ENCODE measurements at regions not wholly inside any gene's neighbourhood (a gene's known extent, or its start where the extent isn't known, plus 50 kb on each side); places are given as distances from the start of the nearest gene placed in this dataset.

- Histone ChIP-seq H3K4me2 (ENCODE audit: low read length) (peak overlapping the region; percentile 93), H3K4me3 (ENCODE audit: low read length) (peak overlapping the region; percentile 67), H3F3A (ENCODE audit: insufficient read depth, low read length, poor library complexity, severe bottlenecking) (no peaks in the 10 kb centered on the region), H3K36me3 (ENCODE audit: insufficient read depth, low read length) (no peaks in the 10 kb centered on the region), H3K9me2 (ENCODE audit: insufficient read depth, low read length) (no peaks in the 10 kb centered on the region), H4K20me1 (ENCODE audit: insufficient read depth) (no peaks in the 10 kb centered on the region), H3K9ac (ENCODE audit: low read length) (peak overlapping the region; percentile 28), H3K79me2 (replicated peaks; ENCODE audit: insufficient read depth, low read length) (no peaks in the 10 kb centered on the region), H3K27me3 (ENCODE audit: insufficient read depth, low read depth, low read length) (peaks cover 3% of the 10 kb centered on the region), H3K27ac (ENCODE audit: low read length) (no peak overlapping the region), H3K9me3 (ENCODE audit: low read length) (no peaks in the 10 kb centered on the region), H2AFZ (ENCODE audit: low read depth, low read length) (no peak overlapping the region)
- TF ChIP-seq TAF1 (IDR thresholded peaks at IDR 0.05; ENCODE audit: low read depth) (no peak), POLR2AphosphoS5 (IDR thresholded peaks at IDR 0.05) (no peak), CTCF (IDR thresholded peaks at IDR 0.05; ENCODE audit: poor library complexity, severe bottlenecking) (no peak), RAD21 (conservative IDR thresholded peaks at IDR 0.05) (no peak), REST (IDR thresholded peaks at IDR 0.05; ENCODE audit: borderline replicate concordance) (no peak), MXI1 (conservative IDR thresholded peaks at IDR 0.05; ENCODE audit: poor library complexity, severe bottlenecking) (no peak), SMC3 (conservative IDR thresholded peaks at IDR 0.05; ENCODE audit: poor library complexity) (no peak), EZH2 (IDR thresholded peaks at IDR 0.05; ENCODE audit: borderline replicate concordance, insufficient read depth, low read length, poor library complexity, severe bottlenecking) (no peak), EP300 (conservative IDR thresholded peaks at IDR 0.05; ENCODE audit: poor library complexity, severe bottlenecking) (no peak)
Measured at GRCh38 chr6:27188061-27188884, 59.2 kb upstream of the PRSS16 start.

- Histone ChIP-seq H3K9ac (ENCODE audit: low read length) (peak overlapping the region; percentile 28), H3K79me2 (replicated peaks; ENCODE audit: insufficient read depth, low read length) (no peaks in the 10 kb centered on the region), H3K4me3 (ENCODE audit: low read length) (peak overlapping the region; percentile 67), H4K20me1 (ENCODE audit: insufficient read depth) (no peaks in the 10 kb centered on the region), H3K4me2 (ENCODE audit: low read length) (peak overlapping the region; percentile 93), H3K9me3 (ENCODE audit: low read length) (no peaks in the 10 kb centered on the region), H3K36me3 (ENCODE audit: insufficient read depth, low read length) (no peaks in the 10 kb centered on the region), H3F3A (ENCODE audit: insufficient read depth, low read length, poor library complexity, severe bottlenecking) (no peaks in the 10 kb centered on the region), H3K27me3 (ENCODE audit: insufficient read depth, low read depth, low read length) (peaks cover 3% of the 10 kb centered on the region), H2AFZ (ENCODE audit: low read depth, low read length) (no peak overlapping the region), H3K27ac (ENCODE audit: low read length) (no peak overlapping the region), H3K9me2 (ENCODE audit: insufficient read depth, low read length) (no peaks in the 10 kb centered on the region)
- TF ChIP-seq REST (IDR thresholded peaks at IDR 0.05; ENCODE audit: borderline replicate concordance) (no peak), CTCF (IDR thresholded peaks at IDR 0.05; ENCODE audit: poor library complexity, severe bottlenecking) (peak; percentile 84), SMC3 (conservative IDR thresholded peaks at IDR 0.05; ENCODE audit: poor library complexity) (peak; percentile 82), RAD21 (conservative IDR thresholded peaks at IDR 0.05) (peak; percentile 87), EZH2 (IDR thresholded peaks at IDR 0.05; ENCODE audit: borderline replicate concordance, insufficient read depth, low read length, poor library complexity, severe bottlenecking) (no peak)
Measured at GRCh38 chr6:27188885-27189418, 58.5 kb upstream of the PRSS16 start.
